Ovary (tissue), 3 donors: ENCODE measurements at regions not wholly inside any gene's neighbourhood (a gene's known extent, or its start where the extent isn't known, plus 50 kb on each side); places are given as distances from the start of the nearest gene placed in this dataset.

ENCODE experiments used
- POLR2A ChIP-seq: fragments of 450-650 bp; IDR thresholded peaks from one replicate; pipeline ENCODE4 v1.6.1; 2017; ENCODE audit warnings: antibody characterized with exemption, mild to moderate bottlenecking, moderate library complexity
- TF ChIP-seq, protein P1 (sequence below), 3 donors: fragments of 450-650 bp in 2 of 3; fragments of 200-600 bp in 1 of 3; IDR thresholded peaks; one replicate each; pipeline versions ENCODE4 v1.5.1 to v1.8.0; 2016 to 2022; ENCODE audit warnings: antibody characterized with exemption in 3 of 3, mild to moderate bottlenecking in 1 of 3
- donor health status: DM: no; HTN: no; CAD: no.

- TF ChIP-seq, protein P1, sequence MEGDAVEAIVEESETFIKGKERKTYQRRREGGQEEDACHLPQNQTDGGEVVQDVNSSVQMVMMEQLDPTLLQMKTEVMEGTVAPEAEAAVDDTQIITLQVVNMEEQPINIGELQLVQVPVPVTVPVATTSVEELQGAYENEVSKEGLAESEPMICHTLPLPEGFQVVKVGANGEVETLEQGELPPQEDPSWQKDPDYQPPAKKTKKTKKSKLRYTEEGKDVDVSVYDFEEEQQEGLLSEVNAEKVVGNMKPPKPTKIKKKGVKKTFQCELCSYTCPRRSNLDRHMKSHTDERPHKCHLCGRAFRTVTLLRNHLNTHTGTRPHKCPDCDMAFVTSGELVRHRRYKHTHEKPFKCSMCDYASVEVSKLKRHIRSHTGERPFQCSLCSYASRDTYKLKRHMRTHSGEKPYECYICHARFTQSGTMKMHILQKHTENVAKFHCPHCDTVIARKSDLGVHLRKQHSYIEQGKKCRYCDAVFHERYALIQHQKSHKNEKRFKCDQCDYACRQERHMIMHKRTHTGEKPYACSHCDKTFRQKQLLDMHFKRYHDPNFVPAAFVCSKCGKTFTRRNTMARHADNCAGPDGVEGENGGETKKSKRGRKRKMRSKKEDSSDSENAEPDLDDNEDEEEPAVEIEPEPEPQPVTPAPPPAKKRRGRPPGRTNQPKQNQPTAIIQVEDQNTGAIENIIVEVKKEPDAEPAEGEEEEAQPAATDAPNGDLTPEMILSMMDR (IDR thresholded peaks at IDR 0.05), result no peak
- TF ChIP-seq POLR2A, result no peak
Observed at GRCh38 chr4:96112631-96113030, 272.7 kb downstream of the PDHA2 start.
